Heart right ventricle (tissue), 16 donors: ENCODE measurements at regions not wholly inside any gene's neighbourhood (a gene's known extent, or its start where the extent isn't known, plus 50 kb on each side); places are given as distances from the start of the nearest gene placed in this dataset.

Experiments used
- ATAC-seq, 8 donors: fragments of 200-7000 bp; cut with Tn5 transposase; one replicate each; pipeline ENCODE4 v1.9.1; 2020; ENCODE audit warnings: mild to moderate bottlenecking in 8 of 8, moderate library complexity in 8 of 8, moderate number of reproducible peaks in 1 of 8
- DNase-seq, 2 donors: peaks; one replicate each; pipeline ENCODE4 v3.0.0-alpha.2; 2020
- H3K27ac ChIP-seq, 10 donors: fragments of 200-600 bp; sonication (generic) in 2 of 10; one replicate each; pipeline versions ENCODE4 v1.5.0 to v1.8.0; 2020 to 2022; ENCODE audit warnings: mild to moderate bottlenecking in 3 of 10
- H3K27me3 ChIP-seq, 7 donors: fragments of 200-600 bp; one replicate each; pipeline ENCODE4 v1.8.0; 2021 to 2022; ENCODE audit warnings: mild to moderate bottlenecking in 2 of 7
- H3K36me3 ChIP-seq, 9 donors: fragments of 200-600 bp; sonication (generic) in 1 of 9; one replicate each; pipeline versions ENCODE4 v1.5.0 to v1.8.0; 2020 to 2022; ENCODE audit warnings: mild to moderate bottlenecking in 2 of 9
- H3K4me1 ChIP-seq, 9 donors: fragments of 200-600 bp; sonication (generic) in 1 of 9; one replicate each; pipeline versions ENCODE4 v1.5.0 to v1.8.0; 2020 to 2022; ENCODE audit warnings: mild to moderate bottlenecking in 4 of 9
- H3K4me3 ChIP-seq, 10 donors: fragments of 200-600 bp; sonication (generic) in 2 of 10; one replicate each; pipeline versions ENCODE4 v1.5.0 to v1.8.0; 2020 to 2022; ENCODE audit warnings: mild to moderate bottlenecking in 7 of 10, moderate library complexity in 2 of 10
- H3K9me3 ChIP-seq, 11 donors: fragments of 200-600 bp in 10 of 11; sonication (generic) in 2 of 11; one replicate each; pipeline versions ENCODE4 v1.5.0 to v1.8.0; 2013 to 2022; ENCODE audit warnings: mild to moderate bottlenecking in 2 of 11, control low read depth in 1 of 11, moderate library complexity in 1 of 11
- CTCF ChIP-seq, 9 donors: fragments of 200-600 bp; sonication (generic) in 2 of 9; IDR thresholded peaks; one replicate each; pipeline versions ENCODE4 v1.5.0 to v1.8.0; 2021 to 2022; ENCODE audit warnings: antibody characterized with exemption in 9 of 9, mild to moderate bottlenecking in 5 of 9, moderate library complexity in 1 of 9
- WGBS, 2 donors: extraction: QIAGEN DNeasy Blood & Tissue Kit; methylation state at CpG; one replicate each; pipeline ENCODE4 v1.1.7; 2013; ENCODE audit warnings: inconsistent platforms in 1 of 2; 5-methylcytosine and 5-hydroxymethylcytosine counted together
- intact Hi-C, 10 donors: fragments of 100-400 bp; cut with DNase I; formaldehyde crosslinking; loops; one replicate each; pipeline versions ENCODE4 v1.11.1 to v1.14.2; 2022
- donor health status: Arrhythmogenic right ventricular cardiomyopathy.
- donor health status: ischemic (EF 13 %, LVEDD 7.1; RV severe dilation, severe dysfunction).
- donor health status: healthy with polysubstance abuse.
- donor health status: DM: no; HTN: yes; CAD: no.
- donor health status: DM: no; HTN: no; CAD: no.
- donor health status: ischemic (EF 25% LVEDD 6.9; RV normal size, moderate dysfunction).
- donor health status: ischemic (EF 25% LVEDD 5.7; RV mildly dilated, moderate dysfunction).
- donor health status: healthy.
- donor health status: DM: yes; HTN: yes; CAD: no.
- donor health status: Ischemic cardiomyopathy.
- donor health status: ischemic (EF 35%, LVEDD 5.7; RV mildly dilated, moderate dysfunction).
- donor health status: nonischemic (EF 11% LVEDD 7.7; RV severe dilation, severe dysfunction).
- donor health status: DM: yes; HTN: yes; CAD: no.
- donor health status: PGD.
- donor health status: ischemic (EF 29% LVEDD 5.4; RV normal size, mild dysfunction).
- donor health status: nonischemic (EF 23%, LVEDD 6.1; RV moderate dilation, normal function).

DNA sequence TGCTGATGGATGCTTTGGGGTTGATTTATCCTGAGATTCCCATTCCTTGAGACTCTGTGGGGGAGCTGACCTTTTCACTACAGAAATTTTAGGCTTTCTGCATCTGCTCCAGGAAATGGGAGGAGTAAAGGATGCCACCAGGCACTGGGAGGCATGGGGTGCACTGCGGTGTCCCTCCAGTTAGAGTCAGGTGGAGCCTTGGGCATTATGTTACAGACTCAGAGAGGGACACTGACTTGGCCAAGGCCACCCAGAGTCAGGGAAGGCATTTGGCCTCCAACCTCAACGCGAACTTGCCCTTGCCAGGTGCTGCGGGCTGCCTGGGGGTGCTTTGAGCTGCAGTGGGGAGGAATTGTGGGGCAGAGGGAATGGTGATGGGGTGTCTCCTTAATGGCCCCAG lies 58.0 kb upstream of the TBX3 start:
- ATAC-seq (no peak), DNase-seq (no peak)
- TF ChIP-seq CTCF (IDR thresholded peaks at IDR 0.05), result no peak
- intact Hi-C loops, result no loop called here
- Histone ChIP-seq H3K36me3 (no peaks in the 10 kb centered on the region), H3K9me3 (no peaks in the 10 kb centered on the region), H3K27me3 (peaks cover 0 to 12% (median 10%) of the 10 kb centered on the region in 7 donors), H3K27ac (no peak overlapping the region), H3K4me3 (no peak overlapping the region), H3K4me1 (no peaks in the 10 kb centered on the region)
- 86 to 89% methylated on average over 4 of the region's 4 CpGs for WGBS, 2 donors

DNA sequence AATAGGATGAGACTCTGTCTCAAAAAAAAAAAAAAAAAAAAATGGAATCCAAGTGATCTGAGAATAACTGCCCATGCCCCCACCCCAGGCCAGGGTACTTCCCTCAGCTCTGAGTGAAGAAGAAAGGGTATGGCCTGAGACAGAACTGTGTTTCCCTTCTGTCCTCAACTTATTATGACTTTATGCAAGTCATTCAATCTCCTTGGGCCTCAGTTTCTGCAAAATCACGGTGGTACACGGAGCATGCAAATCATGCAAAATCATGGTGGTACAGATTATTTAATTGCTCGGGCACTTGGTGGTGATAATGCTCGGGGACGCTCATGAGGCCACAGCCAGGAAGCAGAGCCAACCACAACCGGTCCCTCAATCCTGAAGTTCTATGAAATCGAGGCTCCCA lies 56.5 kb upstream of the TBX3 start:
- intact Hi-C loops, result no loop called here
- no peak for ATAC-seq
- Histone ChIP-seq H3K9me3 (no peaks in the 10 kb centered on the region), H3K4me3 (no peak overlapping the region), H3K36me3 (no peaks in the 10 kb centered on the region), H3K27ac (no peak overlapping the region), H3K4me1 (peaks cover 0 to 8% (median 0%) of the 10 kb centered on the region in 9 donors), H3K27me3 (peaks cover 7 to 26% (median 24%) of the 10 kb centered on the region in 7 donors)
- no peak for DNase-seq
- WGBS, 2 donors, result 95 to 96% methylated on average over 7 of the region's 7 CpGs
- TF ChIP-seq CTCF (IDR thresholded peaks at IDR 0.05), result no peak

- WGBS, 2 donors, result 80% methylated on average over 9 of the region's 9 CpGs
- H3K4me1 ChIP-seq, result peaks cover 0 to 11% (median 0%) of the 10 kb centered on the region in 9 donors
- no peak for ATAC-seq
- TF ChIP-seq CTCF (IDR thresholded peaks at IDR 0.05), result no peak
- H3K9me3 ChIP-seq, result no peaks in the 10 kb centered on the region
- no peak overlapping the region for H3K27ac ChIP-seq
- intact Hi-C loops, result no loop called here
- H3K27me3 ChIP-seq, result peaks cover 18 to 45% (median 43%) of the 10 kb centered on the region in 7 donors
- no peaks in the 10 kb centered on the region for H3K36me3 ChIP-seq
- DNase-seq, result no peak
- H3K4me3 ChIP-seq, result no peak overlapping the region
These were observed 54.6 kb upstream of the TBX3 start for GRCh38 chr12:114738460-114739184.

GRCh38 chr12:114735680-114736374 lies 51.9 kb upstream of the TBX3 start:
- no peak overlapping the region for H3K27ac ChIP-seq
- H3K36me3 ChIP-seq, result no peaks in the 10 kb centered on the region
- ATAC-seq (peak in 1 of 8 donors; percentile 15), DNase-seq (no peak)
- peaks cover 0 to 11% (median 0%) of the 10 kb centered on the region in 9 donors for H3K4me1 ChIP-seq
- intact Hi-C loops, result no loop called here
- 11 to 17% methylated on average over 43 of the region's 43 CpGs for WGBS, 2 donors
- peaks cover 18 to 54% (median 46%) of the 10 kb centered on the region in 7 donors for H3K27me3 ChIP-seq
- TF ChIP-seq CTCF (IDR thresholded peaks at IDR 0.05), result no peak
- H3K4me3 ChIP-seq, result no peak overlapping the region
- no peaks in the 10 kb centered on the region for H3K9me3 ChIP-seq
